HCT116 (cell line): ENCODE measurements at regions not wholly inside any gene's neighbourhood (a gene's known extent, or its start where the extent isn't known, plus 50 kb on each side); places are given as distances from the start of the nearest gene placed in this dataset.

Source experiments
- ATAC-seq: fragments of 200-7000 bp; cut with Tn5 transposase; 2 replicates; pipeline ENCODE4 v1.9.1; 2020; ENCODE audit warnings: mild to moderate bottlenecking, moderate library complexity
- BruUV-seq: library from RNA; stranded (reverse); fragments of 400-500 nt; replicated peaks from 2 replicates; lab custom pipeline; 2021; lab: Mats Ljungman, UMichigan
- CTCF ChIA-PET: fragments of 300-600 bp; sonication (Branson Sonifier 250); formaldehyde crosslinking; loops from one replicate; lab custom pipeline; 2021; ENCODE audit warnings: antibody characterized with exemption; lab: Charles Lee
- POLR2A ChIA-PET: fragments of 300-600, 350-600 bp; sonication (Branson Sonifier 250); formaldehyde crosslinking; loops from one replicate; lab custom pipeline; 2021; ENCODE audit warnings: antibody characterized with exemption; lab: Charles Lee
- RAD21 ChIA-PET, 2 experiments: fragments of 300-600 bp; sonication (Branson Sonifier 250); formaldehyde crosslinking; loops; one replicate each; lab custom pipeline; 2023; ENCODE audit warnings: low total read pairs in 2 of 2; ENCODE audit not compliant: uncharacterized antibody in 2 of 2, unreplicated experiment in 2 of 2, low non-redundant PET in 1 of 2; lab: Charles Lee
- DNase-seq: peaks from one replicate; pipeline ENCODE4 v3.0.0-alpha.2; 2010; ENCODE audit warnings: low read depth, low spot score
- H2AFZ ChIP-seq: fragments of 200-600 bp; shearing (Covaris generic), sonication (generic); 2 replicates; pipeline ENCODE4 v1.6.1; 2017; ENCODE audit warnings: low read depth, mixed run types, mixed read lengths, antibody characterized with exemption, low read length; ENCODE audit not compliant: poor library complexity, severe bottlenecking
- H3K27ac ChIP-seq: 2 replicates; pipeline ENCODE4 v1.5.1; 2012; ENCODE audit warnings: low read depth, low read length
- H3K27me3 ChIP-seq: fragments of 200-600 bp; sonication (generic); 2 replicates; pipeline ENCODE4 v1.6.1; 2016; ENCODE audit warnings: mixed run types, low read length, mixed read lengths; ENCODE audit not compliant: insufficient read depth
- H3K36me3 ChIP-seq, 2 experiments: fragments of 200-500 bp in 1 of 2; fragments of 200-600 bp in 1 of 2; sonication (Bioruptor generic) in 1 of 2; sonication (generic) in 1 of 2; 2 replicates each; pipeline versions ENCODE4 v1.5.1 to v1.6.1; 2014 to 2016; ENCODE audit warnings: low read length in 2 of 2, inconsistent platforms in 1 of 2, mixed read lengths in 1 of 2, mixed run types in 1 of 2; ENCODE audit not compliant: insufficient read depth in 2 of 2, control insufficient read depth in 1 of 2
- H3K4me1 ChIP-seq, 2 experiments: fragments of 200-600 bp in 1 of 2; sonication (generic) in 1 of 2; 2 replicates each; pipeline versions ENCODE4 v1.5.1 to v1.6.1; 2012 to 2017; ENCODE audit warnings: low read length in 2 of 2, inconsistent platforms in 1 of 2, mild to moderate bottlenecking in 1 of 2, mixed read lengths in 1 of 2, mixed run types in 1 of 2, moderate library complexity in 1 of 2; ENCODE audit not compliant: insufficient read depth in 2 of 2, control insufficient read depth in 1 of 2
- H3K4me2 ChIP-seq: fragments of 200-600 bp; sonication (generic); 2 replicates; pipeline ENCODE4 v1.6.1; 2017; ENCODE audit warnings: mixed run types, low read length, mixed read lengths
- H3K4me3 ChIP-seq, 2 experiments: fragments of 200-600 bp in 1 of 2; sonication (generic) in 1 of 2; replicated peaks in 1 of 2; 2 replicates each; pipeline ENCODE4 v1.5.1; 2011 to 2016; ENCODE audit warnings: low read length in 2 of 2, control low read depth in 1 of 2, low read depth in 1 of 2, mild to moderate bottlenecking in 1 of 2, mixed read lengths in 1 of 2, mixed run types in 1 of 2
- H3K79me2 ChIP-seq: fragments of 200-600 bp; sonication (generic); 2 replicates; pipeline ENCODE4 v1.6.1; 2017; ENCODE audit warnings: mild to moderate bottlenecking, mixed run types, low read length, moderate library complexity, mixed read lengths; ENCODE audit not compliant: insufficient read depth
- H3K9ac ChIP-seq: fragments of 200-600 bp; sonication (generic); 2 replicates; pipeline ENCODE4 v1.6.1; 2016; ENCODE audit warnings: low read length, mixed read lengths
- H3K9me2 ChIP-seq: fragments of 200-600 bp; sonication (generic), shearing (Covaris generic); 2 replicates; pipeline ENCODE4 v1.6.1; 2017; ENCODE audit warnings: mixed run types, mild to moderate bottlenecking, moderate library complexity; ENCODE audit not compliant: insufficient read depth
- H3K9me3 ChIP-seq, 2 experiments: fragments of 200-500 bp in 1 of 2; fragments of 200-600 bp in 1 of 2; sonication (Bioruptor generic) in 1 of 2; sonication (generic) in 1 of 2; 2 replicates each; pipeline ENCODE4 v1.6.1; 2014 to 2017; ENCODE audit warnings: low read length in 2 of 2, mixed read lengths in 2 of 2, inconsistent platforms in 1 of 2, low read depth in 1 of 2, mild to moderate bottlenecking in 1 of 2, mixed run types in 1 of 2, moderate library complexity in 1 of 2; ENCODE audit not compliant: control insufficient read depth in 1 of 2, insufficient read depth in 1 of 2
- H4K20me1 ChIP-seq: fragments of 200-600 bp; sonication (generic), shearing (Covaris generic); 2 replicates; pipeline ENCODE4 v1.6.1; 2017; ENCODE audit warnings: mixed run types, mild to moderate bottlenecking, moderate library complexity; ENCODE audit not compliant: insufficient read depth
- CBX3 ChIP-seq: IDR thresholded peaks from 2 replicates; pipeline ENCODE4 v1.6.1; 2012; ENCODE audit warnings: low read depth
- CEBPB ChIP-seq: IDR thresholded peaks from 2 replicates; pipeline ENCODE4 v1.6.1; 2012; ENCODE audit warnings: low read depth
- ELF1 ChIP-seq: IDR thresholded peaks from 2 replicates; pipeline ENCODE4 v1.6.1; 2012; ENCODE audit warnings: low read depth, borderline replicate concordance
- EZH2 ChIP-seq: fragments of 200-600 bp; sonication (generic); IDR thresholded peaks from 2 replicates; pipeline ENCODE4 v1.6.1; 2017; ENCODE audit warnings: antibody characterized with exemption, mixed run types
- EZH2phosphoT487 ChIP-seq: fragments of 200-600 bp; IDR thresholded peaks from 2 replicates; pipeline ENCODE4 v1.6.1; 2018; ENCODE audit warnings: antibody characterized with exemption, borderline replicate concordance
- JUND ChIP-seq: IDR thresholded peaks from 2 replicates; pipeline ENCODE4 v1.6.1; 2012
- POLR2A ChIP-seq: IDR thresholded peaks from 2 replicates; pipeline ENCODE4 v1.7.0; 2011; ENCODE audit warnings: borderline replicate concordance; ENCODE audit not compliant: insufficient read depth, insufficient read length; ENCODE audit errors: extremely low read depth
- POLR2AphosphoS5 ChIP-seq: IDR thresholded peaks from 2 replicates; pipeline ENCODE4 v1.6.1; 2011; ENCODE audit warnings: mild to moderate bottlenecking, low read depth, low read length, moderate library complexity
- SIN3A ChIP-seq: IDR thresholded peaks from 2 replicates; pipeline ENCODE4 v1.6.1; 2012; ENCODE audit warnings: low read depth
- SP1 ChIP-seq: IDR thresholded peaks from 2 replicates; pipeline ENCODE4 v1.6.1; 2012; ENCODE audit warnings: low read depth
- SRF ChIP-seq: IDR thresholded peaks from 2 replicates; pipeline ENCODE4 v1.6.1; 2012; ENCODE audit warnings: low read depth
- TCF7L2 ChIP-seq: IDR thresholded peaks from 2 replicates; pipeline ENCODE4 v1.7.0; 2011; ENCODE audit warnings: borderline replicate concordance, inconsistent platforms; ENCODE audit not compliant: insufficient read depth, insufficient read length; ENCODE audit errors: extremely low read depth
- YY1 ChIP-seq: IDR thresholded peaks from 2 replicates; pipeline ENCODE4 v1.6.1; 2011; ENCODE audit warnings: low read length, low read depth, moderate library complexity, mild to moderate bottlenecking; ENCODE audit not compliant: insufficient replicate concordance; ENCODE audit errors: extremely low read depth
- ZFX ChIP-seq: fragments of 450-650 bp; IDR thresholded peaks from 2 replicates; pipeline ENCODE4 v1.6.1; 2017
- intact Hi-C: fragments of 100-400 bp; cut with micrococcal nuclease; formaldehyde crosslinking; loops from 2 replicates; pipeline ENCODE4 v1.10.0; 2022
- TF ChIP-seq, protein P1 (sequence below): IDR thresholded peaks from 2 replicates; pipeline ENCODE4 v1.6.1; 2011; ENCODE audit warnings: mild to moderate bottlenecking, low read length, moderate library complexity; ENCODE audit not compliant: insufficient replicate concordance; ENCODE audit errors: extremely low read depth
- TF ChIP-seq, protein P2 (sequence below), 3 experiments: fragments of 200-600 bp in 1 of 3; sonication (generic) in 1 of 3; IDR thresholded peaks in 2 of 3; conservative IDR thresholded peaks in 1 of 3; 2 replicates each; pipeline ENCODE4 v1.5.1; 2012 to 2017; ENCODE audit warnings: low read depth in 2 of 3, low read length in 2 of 3, antibody characterized with exemption in 1 of 3, borderline replicate concordance in 1 of 3, control low read depth in 1 of 3, mild to moderate bottlenecking in 1 of 3, mixed read lengths in 1 of 3, mixed run types in 1 of 3, moderate library complexity in 1 of 3; ENCODE audit not compliant: insufficient read depth in 1 of 3
- TF ChIP-seq, protein P3 (sequence below): IDR thresholded peaks from 2 replicates; pipeline ENCODE4 v1.6.1; 2012
- TF ChIP-seq, protein P4 (sequence below): IDR thresholded peaks from 2 replicates; pipeline ENCODE4 v1.6.1; 2012
- TF ChIP-seq, protein P5 (sequence below): IDR thresholded peaks from 2 replicates; pipeline ENCODE4 v1.6.1; 2012; ENCODE audit warnings: low read depth

DNA sequence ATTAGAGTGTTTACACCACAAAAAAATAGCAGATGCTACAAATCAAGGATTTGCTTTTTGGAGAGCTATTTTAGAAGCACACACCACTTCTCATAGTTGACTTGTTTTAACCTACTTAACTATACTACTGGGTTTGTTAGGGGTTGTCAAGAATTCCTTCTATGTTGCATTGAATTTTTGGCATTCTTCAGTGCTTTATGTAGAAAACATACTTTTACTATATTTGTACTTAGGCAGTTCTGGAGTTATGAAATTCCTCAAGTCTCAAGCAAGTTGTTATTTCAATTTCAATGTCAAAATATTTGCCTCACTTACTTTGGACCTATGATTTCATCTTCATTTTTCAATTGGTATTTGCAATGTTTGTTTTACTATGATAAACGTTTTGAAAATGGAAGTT, 449.6 kb downstream of the GLUD2 start:
- POLR2A ChIA-PET: no interaction called here
- Histone ChIP-seq H3K79me2 (no peaks in the 10 kb centered on the region), H3K9ac (no peak overlapping the region), H3K4me3 (no peak overlapping the region), H2AFZ (no peak overlapping the region), H3K9me3 (no peaks in the 10 kb centered on the region), H3K27ac (no peak overlapping the region), H4K20me1 (no peaks in the 10 kb centered on the region), H3K36me3 (no peaks in the 10 kb centered on the region), H3K9me2 (no peaks in the 10 kb centered on the region), H3K27me3 (no peaks in the 10 kb centered on the region), H3K4me1 (no peaks in the 10 kb centered on the region), H3K4me2 (no peak overlapping the region)
- CTCF ChIA-PET: no interaction called here
- TF ChIP-seq, protein P1, sequence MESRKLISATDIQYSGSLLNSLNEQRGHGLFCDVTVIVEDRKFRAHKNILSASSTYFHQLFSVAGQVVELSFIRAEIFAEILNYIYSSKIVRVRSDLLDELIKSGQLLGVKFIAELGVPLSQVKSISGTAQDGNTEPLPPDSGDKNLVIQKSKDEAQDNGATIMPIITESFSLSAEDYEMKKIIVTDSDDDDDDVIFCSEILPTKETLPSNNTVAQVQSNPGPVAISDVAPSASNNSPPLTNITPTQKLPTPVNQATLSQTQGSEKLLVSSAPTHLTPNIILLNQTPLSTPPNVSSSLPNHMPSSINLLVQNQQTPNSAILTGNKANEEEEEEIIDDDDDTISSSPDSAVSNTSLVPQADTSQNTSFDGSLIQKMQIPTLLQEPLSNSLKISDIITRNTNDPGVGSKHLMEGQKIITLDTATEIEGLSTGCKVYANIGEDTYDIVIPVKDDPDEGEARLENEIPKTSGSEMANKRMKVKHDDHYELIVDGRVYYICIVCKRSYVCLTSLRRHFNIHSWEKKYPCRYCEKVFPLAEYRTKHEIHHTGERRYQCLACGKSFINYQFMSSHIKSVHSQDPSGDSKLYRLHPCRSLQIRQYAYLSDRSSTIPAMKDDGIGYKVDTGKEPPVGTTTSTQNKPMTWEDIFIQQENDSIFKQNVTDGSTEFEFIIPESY: no peak
- TF ChIP-seq, protein P2, sequence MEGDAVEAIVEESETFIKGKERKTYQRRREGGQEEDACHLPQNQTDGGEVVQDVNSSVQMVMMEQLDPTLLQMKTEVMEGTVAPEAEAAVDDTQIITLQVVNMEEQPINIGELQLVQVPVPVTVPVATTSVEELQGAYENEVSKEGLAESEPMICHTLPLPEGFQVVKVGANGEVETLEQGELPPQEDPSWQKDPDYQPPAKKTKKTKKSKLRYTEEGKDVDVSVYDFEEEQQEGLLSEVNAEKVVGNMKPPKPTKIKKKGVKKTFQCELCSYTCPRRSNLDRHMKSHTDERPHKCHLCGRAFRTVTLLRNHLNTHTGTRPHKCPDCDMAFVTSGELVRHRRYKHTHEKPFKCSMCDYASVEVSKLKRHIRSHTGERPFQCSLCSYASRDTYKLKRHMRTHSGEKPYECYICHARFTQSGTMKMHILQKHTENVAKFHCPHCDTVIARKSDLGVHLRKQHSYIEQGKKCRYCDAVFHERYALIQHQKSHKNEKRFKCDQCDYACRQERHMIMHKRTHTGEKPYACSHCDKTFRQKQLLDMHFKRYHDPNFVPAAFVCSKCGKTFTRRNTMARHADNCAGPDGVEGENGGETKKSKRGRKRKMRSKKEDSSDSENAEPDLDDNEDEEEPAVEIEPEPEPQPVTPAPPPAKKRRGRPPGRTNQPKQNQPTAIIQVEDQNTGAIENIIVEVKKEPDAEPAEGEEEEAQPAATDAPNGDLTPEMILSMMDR (IDR thresholded peaks at IDR 0.05 in 2 of 3, conservative IDR thresholded peaks at IDR 0.05 in 1 of 3; ENCODE audit: borderline replicate concordance in 1 of 3, insufficient read depth in 1 of 3, low read depth in 2 of 3, low read length in 2 of 3): no peak
- TF ChIP-seq ZFX (no peak), EZH2phosphoT487 (no peak), SIN3A (no peak), POLR2AphosphoS5 (no peak), SP1 (no peak), TCF7L2 (no peak), SRF (no peak), POLR2A (no peak), CEBPB (no peak), ELF1 (no peak), CBX3 (no peak), EZH2 (no peak), JUND (no peak), YY1 (no peak)
- TF ChIP-seq, protein P3, sequence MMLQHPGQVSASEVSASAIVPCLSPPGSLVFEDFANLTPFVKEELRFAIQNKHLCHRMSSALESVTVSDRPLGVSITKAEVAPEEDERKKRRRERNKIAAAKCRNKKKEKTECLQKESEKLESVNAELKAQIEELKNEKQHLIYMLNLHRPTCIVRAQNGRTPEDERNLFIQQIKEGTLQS: no peak
- TF ChIP-seq, protein P4, sequence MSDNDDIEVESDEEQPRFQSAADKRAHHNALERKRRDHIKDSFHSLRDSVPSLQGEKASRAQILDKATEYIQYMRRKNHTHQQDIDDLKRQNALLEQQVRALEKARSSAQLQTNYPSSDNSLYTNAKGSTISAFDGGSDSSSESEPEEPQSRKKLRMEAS: no peak
- TF ChIP-seq, protein P5, sequence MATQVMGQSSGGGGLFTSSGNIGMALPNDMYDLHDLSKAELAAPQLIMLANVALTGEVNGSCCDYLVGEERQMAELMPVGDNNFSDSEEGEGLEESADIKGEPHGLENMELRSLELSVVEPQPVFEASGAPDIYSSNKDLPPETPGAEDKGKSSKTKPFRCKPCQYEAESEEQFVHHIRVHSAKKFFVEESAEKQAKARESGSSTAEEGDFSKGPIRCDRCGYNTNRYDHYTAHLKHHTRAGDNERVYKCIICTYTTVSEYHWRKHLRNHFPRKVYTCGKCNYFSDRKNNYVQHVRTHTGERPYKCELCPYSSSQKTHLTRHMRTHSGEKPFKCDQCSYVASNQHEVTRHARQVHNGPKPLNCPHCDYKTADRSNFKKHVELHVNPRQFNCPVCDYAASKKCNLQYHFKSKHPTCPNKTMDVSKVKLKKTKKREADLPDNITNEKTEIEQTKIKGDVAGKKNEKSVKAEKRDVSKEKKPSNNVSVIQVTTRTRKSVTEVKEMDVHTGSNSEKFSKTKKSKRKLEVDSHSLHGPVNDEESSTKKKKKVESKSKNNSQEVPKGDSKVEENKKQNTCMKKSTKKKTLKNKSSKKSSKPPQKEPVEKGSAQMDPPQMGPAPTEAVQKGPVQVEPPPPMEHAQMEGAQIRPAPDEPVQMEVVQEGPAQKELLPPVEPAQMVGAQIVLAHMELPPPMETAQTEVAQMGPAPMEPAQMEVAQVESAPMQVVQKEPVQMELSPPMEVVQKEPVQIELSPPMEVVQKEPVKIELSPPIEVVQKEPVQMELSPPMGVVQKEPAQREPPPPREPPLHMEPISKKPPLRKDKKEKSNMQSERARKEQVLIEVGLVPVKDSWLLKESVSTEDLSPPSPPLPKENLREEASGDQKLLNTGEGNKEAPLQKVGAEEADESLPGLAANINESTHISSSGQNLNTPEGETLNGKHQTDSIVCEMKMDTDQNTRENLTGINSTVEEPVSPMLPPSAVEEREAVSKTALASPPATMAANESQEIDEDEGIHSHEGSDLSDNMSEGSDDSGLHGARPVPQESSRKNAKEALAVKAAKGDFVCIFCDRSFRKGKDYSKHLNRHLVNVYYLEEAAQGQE: no peak
- DNase-seq: no peak
- no peak for ATAC-seq
- RAD21 ChIA-PET: no interaction called here
- intact Hi-C loops: no loop called here
- no TSS peak for BruUV-seq
